Activated CD4-positive, alpha-beta T cell treated with anti-CD3 and anti-CD28 coated beads, Interleukin-2, Interleukin-4, amounts not matched to agents 100 ng/mL and 50 ng/mL, durations not matched to agents 16 hours and 8 hours (primary cell): ENCODE measurements at regions not wholly inside any gene's neighbourhood (a gene's known extent, or its start where the extent isn't known, plus 50 kb on each side); places are given as distances from the start of the nearest gene placed in this dataset.

Experiments
- DNase-seq: peaks from one replicate; pipeline ENCODE4 v3.0.0-alpha.2; 2020; ENCODE audit warnings: low spot score

- no peak for DNase-seq
Observed at GRCh38 chr9:28024676-28025075, 451.4 kb upstream of the C9orf72 start.

- DNase-seq = no peak
Observed at GRCh38 chr9:28025186-28025585, 451.9 kb upstream of the C9orf72 start.

DNA sequence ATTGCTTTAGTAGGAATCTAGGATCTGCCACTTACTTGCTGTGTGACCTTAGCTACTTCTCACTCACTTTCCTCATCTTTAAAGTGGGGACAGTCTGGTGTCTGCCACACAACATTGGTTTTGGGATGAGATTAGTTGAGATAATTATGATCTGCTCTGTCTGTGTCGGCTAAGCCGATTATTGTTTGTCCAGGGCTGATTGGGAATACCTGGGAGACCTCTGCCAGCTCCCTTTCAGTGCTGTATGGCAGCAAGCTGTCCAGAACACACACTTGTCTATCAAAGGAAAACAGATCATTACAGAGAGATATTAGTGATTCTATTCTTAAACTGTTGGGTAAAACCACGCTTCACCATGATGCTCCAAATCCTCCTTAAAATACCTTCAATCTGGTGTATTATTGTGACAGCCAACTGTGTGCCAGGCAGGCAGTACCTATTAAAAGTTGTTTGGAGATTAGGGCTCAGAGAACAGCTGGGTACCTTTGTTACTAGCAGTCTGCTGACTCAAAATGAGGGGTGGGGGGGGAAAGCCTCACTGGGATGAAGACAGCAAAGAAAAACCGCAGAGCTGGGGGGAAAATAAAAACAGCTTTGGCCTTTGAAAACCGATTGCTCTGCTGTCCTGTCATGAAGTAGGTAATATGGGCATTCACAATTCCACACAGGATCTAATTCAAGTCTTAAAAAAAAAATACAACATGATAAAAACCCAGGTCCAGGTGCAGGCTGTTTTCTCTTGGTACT lies 458.4 kb upstream of the C9orf72 start:
- no peak for DNase-seq

DNA sequence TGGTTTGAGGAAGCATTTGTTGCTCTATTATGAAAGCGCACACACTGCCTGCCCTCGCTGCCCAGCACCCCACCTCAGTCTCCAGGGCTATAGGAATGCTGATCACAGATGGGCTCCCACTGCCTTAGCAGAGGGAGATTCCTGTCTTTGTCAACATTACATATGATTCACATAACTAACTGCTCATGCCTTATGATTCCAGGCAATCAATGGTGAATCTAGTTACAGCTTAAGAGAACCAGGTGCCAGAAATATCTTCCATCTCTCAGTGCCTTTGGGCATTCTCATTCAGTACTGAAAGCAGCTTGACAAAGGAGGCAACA lies 458.9 kb upstream of the C9orf72 start:
- no peak for DNase-seq

- DNase-seq = no peak
Observed at GRCh38 chr9:28034242-28034641, 461.0 kb upstream of the C9orf72 start.

GRCh38 chr9:28037968-28038367 lies 464.7 kb upstream of the C9orf72 start:
- no peak for DNase-seq

DNA sequence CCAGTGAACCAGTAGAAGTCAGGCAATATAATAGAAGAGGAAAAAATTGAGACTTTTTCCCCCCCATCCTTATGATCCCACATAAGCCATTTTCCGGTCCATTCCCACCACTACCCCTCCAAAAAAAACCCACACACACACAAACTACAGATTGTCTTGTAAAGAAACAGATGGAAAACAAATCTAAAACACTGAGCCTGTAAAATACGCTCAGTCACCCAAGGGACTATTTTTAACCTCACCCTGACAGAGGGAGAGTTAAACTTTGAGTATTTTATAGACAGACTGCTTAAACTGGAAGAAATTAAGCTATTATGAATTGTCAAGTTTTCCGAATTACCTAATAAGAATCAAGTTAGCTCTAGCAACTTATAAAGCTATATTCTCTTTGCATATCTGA lies 471.8 kb upstream of the C9orf72 start:
- no peak for DNase-seq

GRCh38 chr9:28050046-28050445 lies 476.8 kb upstream of the C9orf72 start:
- DNase-seq = peak; percentile 2

DNA sequence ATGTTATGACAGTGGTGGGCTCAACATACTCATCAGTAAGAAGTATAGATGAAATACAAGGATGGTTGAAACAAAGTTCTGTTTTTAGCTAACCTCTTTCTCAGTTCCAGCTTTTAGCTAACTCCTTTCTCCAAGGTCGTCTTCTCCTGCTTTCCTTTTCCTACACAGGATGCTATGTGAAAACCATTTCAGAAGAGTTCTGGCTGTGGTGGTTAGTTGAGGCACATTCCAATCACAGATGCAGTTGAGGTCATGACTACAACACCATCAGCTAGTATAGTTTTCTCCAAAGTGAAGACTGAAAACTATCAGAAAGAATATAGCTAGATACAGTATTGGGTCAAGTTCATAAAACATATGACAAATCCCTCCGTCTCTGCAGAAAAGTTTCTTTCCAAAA lies 477.7 kb upstream of the C9orf72 start:
- DNase-seq = no peak

- DNase-seq = no peak
Observed at GRCh38 chr9:28051559-28052503, 478.6 kb upstream of the C9orf72 start.

DNA sequence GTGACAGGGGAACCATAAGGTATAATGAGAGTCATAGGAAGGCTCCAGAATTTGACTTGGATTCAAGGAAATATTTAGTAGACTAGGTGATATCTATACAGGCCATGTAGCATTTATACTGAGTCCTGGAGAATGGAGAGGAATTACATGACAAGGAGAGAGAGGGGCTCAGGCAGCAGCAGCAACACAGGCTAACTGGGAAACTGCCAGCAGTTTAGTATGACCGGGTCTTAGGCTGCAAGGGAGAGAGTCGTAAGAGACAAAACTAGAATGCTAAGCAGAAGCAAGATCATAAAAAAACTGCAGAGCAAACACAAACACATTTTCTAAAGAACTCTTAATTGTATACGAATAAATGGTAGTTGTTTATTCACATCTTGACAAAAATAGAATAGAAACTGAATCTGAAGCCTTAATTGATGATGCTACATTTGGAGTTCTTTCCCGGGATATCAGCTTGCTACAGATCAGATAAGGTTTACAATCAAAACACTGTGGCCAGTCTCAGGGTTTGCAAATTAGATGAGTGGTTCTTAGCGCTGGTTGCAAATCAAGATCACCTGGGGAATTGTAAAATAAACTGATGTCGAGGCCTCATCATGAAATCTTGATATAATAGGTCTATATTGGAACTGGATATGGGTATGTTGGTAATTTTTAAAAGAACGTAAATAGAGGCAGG lies 480.0 kb upstream of the C9orf72 start:
- DNase-seq = no peak

DNA sequence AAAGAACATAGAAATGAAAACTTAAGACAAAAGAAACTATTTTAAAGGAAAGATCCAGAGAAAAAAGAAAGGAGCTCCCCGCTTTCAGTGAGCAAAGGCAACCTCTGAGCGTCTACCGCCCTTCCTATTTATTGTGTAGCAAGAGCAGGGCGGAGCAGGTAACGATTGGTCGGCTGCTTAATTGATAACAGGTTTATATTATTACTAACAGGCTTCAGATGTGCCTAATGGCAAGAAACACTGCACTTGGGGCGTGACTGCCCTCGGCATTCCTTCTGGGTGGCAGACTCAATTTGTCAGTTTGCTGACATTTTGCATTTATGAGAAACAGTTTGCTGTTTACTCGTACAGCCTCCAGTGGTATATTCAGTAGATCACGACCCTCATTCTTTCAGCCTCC lies 482.7 kb upstream of the C9orf72 start:
- no peak for DNase-seq

DNA sequence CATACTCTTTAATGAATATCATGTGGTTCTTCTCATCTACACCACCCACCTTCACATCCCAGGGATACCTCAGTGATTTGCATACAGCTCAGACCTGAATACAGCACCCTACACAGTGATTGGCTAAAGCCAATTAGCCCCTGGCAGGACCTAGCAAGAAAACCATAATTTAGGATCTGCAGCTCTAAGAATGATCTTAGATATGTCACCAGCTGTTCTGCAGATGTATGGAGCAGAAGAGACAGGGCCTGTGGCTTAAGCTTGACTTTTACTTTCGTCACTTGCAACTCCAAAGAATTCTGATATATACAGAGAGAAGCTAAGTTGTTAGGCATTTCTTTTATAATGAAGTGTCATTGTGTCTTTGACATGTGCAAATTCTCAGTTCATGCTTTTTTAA lies 483.2 kb upstream of the C9orf72 start:
- no peak for DNase-seq

GRCh38 chr9:28059192-28059591 lies 485.9 kb upstream of the C9orf72 start:
- no peak for DNase-seq

GRCh38 chr9:28064241-28064815 lies 491.0 kb upstream of the C9orf72 start:
- no peak for DNase-seq

GRCh38 chr9:28073270-28073669 lies 500.0 kb upstream of the C9orf72 start:
- peak; percentile 6 for DNase-seq

DNA sequence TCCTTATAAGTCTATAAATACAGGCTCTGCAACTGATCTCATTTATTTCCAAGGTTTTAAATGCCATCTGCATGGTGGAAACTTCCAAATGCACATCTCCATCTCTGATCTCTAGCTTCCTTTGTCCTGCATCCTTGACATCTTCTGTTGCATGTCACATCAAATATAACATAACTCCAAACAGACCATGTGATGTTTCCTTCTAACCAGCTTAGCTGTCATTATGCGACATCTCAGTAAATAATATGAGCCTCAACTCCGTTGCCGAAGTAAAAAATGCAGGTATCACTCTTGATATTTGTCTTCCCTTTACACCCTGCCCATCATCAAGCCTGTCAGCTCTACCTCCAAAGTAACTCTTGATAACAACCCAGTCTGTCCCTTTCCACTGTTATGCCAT lies 506.4 kb upstream of the C9orf72 start:
- DNase-seq = no peak

- no peak for DNase-seq
Observed at GRCh38 chr9:28082671-28083070, 509.4 kb upstream of the C9orf72 start.

DNA sequence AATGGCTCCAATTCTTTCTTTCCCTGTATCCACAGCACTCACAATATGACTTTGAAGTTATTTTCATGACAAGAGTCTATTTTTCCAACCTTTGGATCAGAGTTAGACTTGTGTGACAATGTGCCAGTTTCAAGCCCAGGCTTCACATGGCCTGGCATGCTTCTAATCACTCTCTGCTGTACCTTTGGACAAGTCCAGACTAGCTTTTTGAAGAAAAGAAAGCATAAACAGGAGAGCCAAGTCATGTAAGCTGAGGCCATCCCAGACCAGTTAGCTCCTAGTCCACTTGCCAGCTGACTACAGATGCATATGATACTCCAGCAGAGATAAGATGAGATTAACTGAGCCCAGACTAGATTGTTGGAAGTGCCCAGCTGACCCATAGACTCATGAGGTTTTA lies 513.6 kb upstream of the C9orf72 start:
- DNase-seq = no peak

DNA sequence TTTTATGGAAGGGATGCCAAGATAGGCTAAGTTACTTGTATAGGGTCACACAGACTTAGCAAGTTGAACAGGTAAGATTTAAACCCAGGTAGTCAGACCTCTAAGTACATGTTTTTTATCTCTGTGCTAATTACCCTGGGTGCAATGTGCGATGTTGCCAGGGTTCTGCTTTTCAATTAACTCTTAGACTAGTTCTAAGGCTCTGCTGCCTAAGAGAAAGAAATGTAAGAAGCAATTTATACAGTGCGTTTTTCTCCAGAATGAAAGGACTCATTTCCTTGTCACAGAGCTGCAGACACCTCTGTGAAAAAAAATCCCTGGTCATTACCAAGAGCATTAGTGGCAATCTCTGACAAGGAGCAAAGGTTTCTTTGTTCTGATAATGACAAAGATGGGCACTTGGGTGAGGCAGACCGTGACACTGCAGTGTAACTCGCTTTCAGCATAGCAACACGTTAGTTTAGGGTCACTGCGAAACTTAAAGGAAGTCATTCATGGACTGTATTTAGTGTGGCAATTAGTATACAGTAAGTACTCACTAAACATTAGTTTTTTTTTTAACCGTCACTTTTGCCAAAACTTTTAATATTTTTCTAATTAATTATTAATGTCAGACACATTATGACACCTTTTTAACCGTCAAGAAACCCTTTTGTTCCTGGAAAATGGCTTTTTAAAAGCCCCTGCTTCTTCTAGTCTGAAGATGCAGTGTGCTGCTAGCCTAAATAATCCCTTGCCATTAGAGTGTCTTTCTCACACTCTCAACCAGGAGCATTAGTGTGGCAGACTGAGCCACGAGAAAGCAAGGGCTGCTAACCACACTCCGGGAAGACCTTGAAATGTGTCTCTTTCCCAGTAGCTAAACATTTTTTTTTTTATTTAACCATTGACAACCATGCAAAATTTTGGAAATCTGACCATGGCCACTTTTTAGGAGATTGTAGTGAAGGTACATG lies 520.0 kb upstream of the C9orf72 start:
- DNase-seq = no peak

GRCh38 chr9:28101509-28101908 lies 528.2 kb upstream of the C9orf72 start:
- no peak for DNase-seq
